HUDEP-2 (cell line): ENCODE measurements at regions not wholly inside any gene's neighbourhood (a gene's known extent, or its start where the extent isn't known, plus 50 kb on each side); places are given as distances from the start of the nearest gene placed in this dataset.
"Not testable (repeated sequence)": the region's sequence is repeated elsewhere in the genome, so short reads cannot be mapped to it uniquely, and the experiment has no call there.

Experiments used
- DNase-seq, 76 experiments: peaks; one replicate each; lab custom pipeline; 2025; ENCODE audit not compliant: unreplicated experiment in 76 of 76; lab: John Stamatoyannopoulos, UW

DNA sequence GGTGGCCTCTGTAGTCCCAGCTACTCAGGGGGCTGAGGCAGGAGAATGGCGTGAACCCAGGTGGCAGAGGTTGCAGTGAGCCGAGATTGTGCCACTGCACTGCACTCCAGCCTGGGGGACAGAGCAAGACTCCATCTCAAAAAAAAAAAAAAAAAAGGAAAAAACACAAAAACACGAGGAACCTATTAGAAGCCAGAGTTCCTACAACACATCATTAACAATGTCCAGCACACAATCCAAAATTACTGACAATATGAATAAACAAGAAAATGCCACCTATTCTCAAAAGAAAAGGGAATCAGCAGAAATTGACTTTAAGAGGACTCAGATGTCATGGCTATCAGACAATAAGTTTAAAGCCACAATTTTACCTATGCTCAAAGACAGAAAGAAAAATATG lies 57.3 kb upstream of the HS3ST3A1 start:
- not testable (repeated sequence) for DNase-seq

DNA sequence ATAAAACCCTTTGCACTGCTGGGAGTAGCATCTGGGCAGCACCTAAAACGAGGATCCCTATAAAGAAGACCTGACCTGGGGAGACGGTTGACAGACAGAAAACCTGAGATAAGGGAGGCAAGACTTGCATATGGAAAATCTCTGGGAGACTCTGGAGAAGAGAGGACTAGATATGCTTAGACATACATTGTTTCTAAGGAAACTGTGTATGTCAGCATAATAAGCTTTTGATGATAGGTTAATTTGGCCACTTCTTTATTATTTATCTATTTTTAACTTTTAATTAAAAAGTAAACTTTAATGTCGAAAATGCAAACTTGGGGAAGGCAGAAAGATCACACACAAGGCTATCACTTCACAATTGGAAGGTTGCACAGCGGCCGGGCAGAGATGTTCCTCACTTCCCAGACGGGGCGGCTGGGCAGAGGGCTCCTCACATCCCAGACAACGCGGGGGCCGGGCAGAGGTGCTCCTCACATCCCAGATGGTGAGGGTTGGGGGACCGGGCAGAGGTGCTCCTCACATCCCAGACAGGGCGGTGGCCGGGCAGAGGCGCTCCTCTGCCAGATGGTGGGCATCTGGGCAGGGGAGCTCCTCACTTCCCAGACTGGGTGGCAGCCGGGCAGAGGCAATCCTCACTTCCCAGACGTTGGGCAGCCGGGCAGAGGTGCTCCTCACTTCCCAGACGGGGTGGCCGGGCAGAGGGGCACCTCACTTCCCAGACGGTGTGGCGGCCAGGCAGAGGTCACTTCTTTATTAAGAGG lies 64.3 kb upstream of the HS3ST3A1 start:
- no peak for DNase-seq

DNA sequence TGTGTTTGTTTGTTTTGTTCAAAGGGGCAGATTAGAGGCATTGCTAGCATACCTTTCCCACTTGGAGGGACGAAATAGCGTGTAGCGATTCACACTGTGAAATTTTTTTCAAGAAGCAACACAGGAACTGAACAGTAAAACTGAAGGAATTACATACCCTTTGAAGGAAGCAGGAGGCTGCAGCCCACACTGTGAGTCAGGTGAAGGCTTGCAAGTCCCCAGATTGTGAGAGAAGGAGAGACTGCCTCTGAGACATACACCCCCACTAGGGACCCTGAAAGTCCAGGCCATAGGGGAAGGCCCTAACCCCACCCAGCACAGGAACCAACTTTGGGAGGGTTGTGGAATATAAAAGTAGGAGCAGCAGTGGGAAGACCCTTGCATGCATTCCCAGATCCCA lies 69.6 kb upstream of the HS3ST3A1 start:
- DNase-seq: no peak

DNA sequence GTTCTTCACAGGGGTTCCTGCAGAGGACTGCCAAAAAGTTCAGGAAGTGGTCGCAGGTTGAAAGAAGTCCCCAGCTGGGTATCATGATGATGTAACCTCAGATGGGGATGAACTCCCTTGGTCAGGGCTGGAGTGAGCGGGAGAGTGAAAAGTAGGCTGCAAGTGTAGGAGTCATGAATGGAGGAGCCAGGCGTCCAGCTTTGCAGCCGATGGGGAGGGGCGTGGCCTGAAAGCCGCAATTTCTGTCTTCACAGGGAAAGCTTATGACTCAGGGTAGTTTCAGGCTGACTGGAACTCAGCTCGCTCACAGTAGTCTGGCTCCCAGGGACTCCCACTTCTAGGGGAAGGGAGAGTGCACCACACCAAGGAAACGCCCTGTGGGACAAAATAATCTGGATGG lies 70.0 kb upstream of the HS3ST3A1 start:
- DNase-seq: no peak

DNA sequence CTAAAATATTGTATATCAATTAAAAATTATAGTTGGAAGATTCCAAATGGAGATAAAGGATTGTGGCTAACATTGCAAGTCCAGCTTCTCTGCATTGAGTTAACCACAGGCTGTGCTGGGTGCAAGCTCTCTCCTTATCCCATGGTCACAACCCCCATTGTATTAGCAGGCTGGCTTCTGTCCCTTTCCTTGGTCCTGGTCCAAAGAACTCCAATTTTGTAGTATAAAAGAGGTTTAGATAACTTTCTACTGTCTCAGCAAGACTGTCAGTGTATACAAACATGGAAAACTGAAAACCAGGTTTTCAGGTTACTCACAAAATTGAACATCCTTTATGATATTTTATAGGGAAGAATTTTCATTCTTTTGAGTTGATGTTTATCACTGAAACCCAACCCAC lies 76.6 kb upstream of the HS3ST3A1 start:
- DNase-seq: no peak

DNA sequence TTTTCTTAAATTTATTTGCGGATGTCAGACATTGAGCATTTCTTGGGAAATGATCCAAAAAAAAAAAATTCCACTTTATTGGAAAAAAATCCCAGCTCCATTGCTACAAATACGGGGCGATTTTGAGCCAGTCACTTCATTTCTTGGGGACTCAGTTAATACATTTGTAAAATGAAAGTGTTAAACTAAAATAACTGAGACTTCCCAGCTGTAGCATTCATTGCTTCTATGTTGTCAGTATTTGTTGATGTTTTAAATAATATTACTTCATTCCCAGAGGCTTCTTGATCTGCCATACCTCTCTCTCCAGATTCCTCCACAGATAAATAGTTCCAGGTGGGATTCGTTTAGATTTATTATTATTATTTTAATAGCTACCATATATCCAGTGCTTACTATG lies 77.1 kb upstream of the HS3ST3A1 start:
- DNase-seq: no peak

DNA sequence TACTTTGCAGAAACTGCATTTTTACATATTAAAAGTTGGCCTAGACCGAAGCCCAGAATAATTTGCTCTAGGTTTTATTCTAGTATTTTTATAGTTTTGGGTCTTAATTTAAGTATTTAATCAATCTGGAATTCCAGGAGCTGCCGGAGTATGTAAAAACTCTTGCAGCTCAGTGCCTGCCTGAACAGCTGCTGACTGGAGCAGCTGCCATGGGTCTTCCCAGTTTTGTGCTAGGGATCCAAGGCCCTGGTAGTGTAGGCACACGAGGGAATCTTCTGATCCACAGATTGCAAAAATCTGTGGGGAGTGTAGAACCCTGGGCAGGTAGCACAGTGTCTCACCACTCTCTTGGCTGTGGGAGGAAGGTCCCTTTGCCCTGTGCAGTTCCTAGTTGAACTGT lies 87.0 kb upstream of the HS3ST3A1 start:
- no peak for DNase-seq

DNA sequence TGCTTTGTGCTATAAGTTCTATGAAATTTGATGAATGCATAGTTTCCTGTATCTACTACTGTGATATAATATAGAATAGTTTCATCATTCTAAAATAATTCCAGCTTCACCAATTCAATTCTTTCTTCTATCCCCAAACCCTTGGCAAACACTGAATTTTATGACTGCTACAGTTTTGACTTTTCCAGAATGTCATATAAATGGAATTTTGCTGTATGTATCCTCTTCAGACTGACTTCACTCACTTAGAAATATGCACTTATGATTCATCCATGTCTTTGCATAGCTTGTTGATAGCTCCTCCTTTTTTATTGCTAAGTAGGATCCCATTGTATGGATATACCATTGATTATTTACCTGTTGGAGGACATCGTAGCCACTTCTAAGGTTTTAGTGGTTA lies 89.1 kb upstream of the HS3ST3A1 start:
- no peak for DNase-seq

DNA sequence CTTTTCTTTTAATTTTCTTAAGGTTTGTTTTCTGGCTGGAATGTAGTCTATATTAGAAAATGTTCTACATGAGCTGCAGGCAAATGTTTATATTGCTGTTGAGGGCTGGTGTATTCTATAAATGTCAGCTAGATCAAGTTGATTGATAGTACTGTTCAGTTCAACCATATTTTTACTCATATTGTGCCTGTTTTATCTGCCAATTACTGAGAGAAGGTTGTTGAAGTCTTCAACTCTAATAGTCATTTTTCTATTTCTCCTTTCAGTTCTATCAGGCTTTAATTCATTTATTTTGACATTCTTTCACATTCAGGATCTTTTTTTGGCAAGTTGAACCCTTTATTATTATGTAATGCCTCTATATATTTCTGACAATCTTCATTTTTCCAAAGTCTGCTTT lies 93.2 kb upstream of the HS3ST3A1 start:
- no peak for DNase-seq

DNA sequence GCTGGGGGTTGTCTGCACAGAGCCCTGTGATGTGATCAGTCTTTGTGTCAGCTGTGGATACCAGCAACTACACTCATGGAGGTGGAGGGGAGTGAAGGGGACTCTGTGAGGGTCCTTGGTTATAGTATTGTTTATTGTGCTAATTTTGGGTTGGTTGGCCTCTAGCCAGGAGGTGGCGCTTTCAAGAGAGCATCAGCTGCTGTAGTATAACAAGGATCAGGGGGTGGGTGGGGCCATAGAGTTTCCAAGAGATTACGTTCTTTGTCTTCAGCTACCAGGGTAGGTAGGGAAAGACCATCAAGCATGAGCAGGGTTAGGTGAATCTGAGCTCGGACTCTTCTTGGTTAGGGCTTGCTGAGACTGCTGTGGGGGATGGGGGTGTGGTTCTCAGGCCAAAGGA lies 97.1 kb upstream of the HS3ST3A1 start:
- no peak for DNase-seq

DNA sequence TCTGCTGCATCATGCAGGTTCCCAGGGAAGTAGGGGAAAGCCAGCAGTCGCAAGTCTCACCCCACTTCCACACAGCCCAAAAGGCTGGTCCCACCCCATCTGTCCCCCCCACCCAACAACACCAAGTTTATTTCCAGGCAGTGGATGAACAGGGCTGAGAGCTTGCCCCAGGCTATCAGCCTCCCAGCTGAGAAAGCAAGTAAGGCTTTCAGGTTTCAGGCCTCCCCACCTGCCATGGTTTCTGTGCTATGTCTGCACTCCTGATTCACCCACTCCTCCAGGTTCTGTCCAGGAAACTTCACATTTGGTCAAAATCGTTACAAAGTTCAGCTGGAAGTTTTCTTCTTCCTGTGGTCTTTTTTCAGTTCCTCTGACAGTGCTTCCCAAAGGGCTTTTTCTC lies 97.5 kb upstream of the HS3ST3A1 start:
- DNase-seq: no peak

DNA sequence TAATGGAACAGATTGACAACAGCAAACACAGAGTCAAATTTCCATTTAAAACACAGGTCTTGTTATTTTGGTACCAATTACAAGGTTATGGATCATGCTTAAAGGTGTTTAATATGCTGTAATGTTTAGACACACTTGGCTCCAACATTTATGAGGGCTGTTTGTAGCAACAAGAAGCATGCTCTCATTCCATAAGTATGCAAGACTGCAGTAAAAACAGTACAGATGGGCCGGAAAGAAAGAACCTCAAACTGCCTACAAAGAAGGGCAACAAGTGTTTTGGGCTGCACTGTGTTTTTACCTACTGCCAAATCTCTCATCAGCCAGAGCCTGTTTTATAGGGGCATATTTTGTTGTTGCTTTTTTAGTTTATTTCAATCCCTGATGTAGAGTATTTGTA lies 100.5 kb upstream of the HS3ST3A1 start:
- no peak for DNase-seq

DNA sequence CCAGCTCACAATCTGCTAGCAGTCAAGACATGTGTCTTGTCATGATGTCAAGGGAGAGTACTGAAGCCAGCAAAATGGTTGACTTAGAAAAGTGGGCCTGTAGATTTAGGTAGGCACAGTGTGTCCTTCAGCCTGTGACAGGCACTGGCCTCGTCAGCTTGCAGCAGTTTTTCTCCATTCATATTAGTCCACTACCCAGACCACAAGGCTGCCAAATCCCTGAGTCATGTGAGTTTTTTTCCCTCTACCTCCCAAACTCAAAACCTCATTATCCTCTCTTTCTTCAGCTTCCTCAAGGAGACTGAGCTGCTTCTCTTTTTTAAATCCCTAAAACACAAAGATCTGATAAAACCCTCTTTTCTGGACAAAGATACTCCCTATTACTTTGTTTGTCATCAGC lies 102.6 kb upstream of the HS3ST3A1 start:
- DNase-seq: no peak

DNA sequence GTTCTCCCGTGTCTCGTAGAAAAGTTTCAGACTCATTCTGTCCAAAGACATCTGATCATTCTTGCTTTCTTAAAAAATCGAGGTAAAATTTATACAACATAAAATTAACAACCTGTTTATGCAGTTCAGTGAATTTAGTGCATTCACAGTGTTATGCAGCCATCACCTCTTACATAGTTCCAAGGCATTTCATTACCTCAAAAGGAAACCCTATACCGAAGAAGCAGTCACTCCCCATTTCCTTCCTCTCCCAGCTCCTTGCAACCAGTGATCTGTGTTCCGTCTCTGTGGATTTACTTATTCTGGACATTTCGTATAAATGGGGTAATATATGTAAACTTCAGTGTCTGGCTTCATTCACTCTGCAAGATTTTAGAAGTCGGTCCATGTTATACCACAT lies 103.5 kb upstream of the HS3ST3A1 start:
- DNase-seq: no peak

DNA sequence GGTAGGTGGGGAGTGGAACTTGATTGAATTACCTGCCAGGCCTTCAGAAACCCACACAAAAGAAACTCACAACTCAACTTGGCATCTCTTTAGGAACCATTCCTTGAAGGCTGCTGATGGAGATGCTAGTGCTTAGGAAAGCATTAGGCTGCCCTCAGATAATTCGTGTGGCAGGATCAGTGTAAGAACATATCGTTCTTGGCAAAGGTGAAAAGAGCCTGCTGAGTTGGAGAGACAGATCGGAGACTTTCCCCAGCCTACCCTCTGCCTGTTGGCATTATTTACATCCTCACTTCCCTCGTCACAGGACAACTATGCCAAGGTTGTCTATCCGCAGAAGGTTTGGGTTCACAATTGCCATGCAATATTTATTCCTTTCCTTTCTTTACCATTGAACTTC lies 120.0 kb upstream of the HS3ST3A1 start:
- no peak for DNase-seq

DNA sequence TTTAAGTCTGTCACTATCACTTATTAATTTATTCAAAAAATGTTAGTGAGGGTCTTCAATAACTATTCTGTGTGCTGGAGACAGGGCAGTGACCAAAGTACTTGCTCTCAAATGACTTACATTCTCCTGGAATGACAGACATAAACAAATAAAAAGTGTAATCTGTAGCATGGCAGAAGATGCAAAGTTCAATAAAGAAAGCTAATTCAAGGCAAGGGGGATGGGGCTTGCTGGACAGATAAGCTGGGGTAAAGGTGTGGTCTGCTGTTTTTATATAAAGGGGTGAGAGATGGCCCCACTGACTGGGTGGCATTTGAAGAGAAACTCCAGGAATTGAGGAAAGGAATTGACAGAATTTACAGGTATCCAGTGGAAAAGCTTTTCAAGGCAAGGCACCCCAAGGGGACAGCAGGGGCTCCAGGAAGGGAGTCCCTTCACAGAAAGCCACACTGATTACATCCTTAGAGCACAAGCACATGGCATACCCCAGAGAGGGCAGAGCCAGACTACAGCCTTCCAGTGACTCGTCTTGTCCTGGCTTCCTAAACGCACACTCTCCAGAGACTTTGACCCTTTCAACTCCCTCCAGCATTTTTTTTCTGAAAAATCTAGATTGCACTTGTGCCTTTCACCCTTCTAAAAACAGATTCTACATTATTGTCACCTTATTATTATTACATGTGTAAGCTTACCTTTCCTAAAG lies 123.7 kb upstream of the HS3ST3A1 start:
- DNase-seq: no peak

DNA sequence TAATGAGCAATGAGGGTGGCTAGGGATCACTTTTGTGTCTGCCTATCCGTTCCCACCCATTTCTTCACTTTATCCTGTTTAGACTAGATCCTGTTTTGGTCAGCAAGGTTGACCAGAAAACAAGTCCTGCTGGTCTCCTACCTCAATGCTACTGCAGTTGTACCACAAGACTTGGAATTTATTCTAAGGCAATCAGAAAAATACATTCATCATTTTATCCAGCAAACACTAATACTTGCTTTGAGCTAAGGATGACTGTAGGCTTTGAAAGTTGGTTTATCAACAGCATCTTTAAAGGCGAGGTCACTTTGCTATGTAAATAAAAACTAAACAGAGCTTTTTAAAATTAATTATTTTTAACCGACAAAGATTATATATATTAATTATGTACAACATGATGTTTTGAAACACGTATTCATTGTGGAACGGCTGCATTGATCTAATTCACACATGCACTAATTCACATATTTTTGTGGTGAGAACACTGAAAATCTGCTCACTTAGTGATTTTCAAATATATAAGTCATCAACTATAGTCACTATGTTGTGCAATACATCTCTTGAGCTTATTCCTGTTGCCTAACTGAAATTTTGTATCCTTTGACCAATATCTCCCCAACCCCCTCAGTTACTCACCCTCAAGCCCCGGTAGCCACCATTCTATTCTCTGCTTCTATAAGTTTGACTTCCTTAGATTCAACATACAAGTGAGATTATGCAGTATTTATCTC lies 125.9 kb upstream of the HS3ST3A1 start:
- no peak for DNase-seq

DNA sequence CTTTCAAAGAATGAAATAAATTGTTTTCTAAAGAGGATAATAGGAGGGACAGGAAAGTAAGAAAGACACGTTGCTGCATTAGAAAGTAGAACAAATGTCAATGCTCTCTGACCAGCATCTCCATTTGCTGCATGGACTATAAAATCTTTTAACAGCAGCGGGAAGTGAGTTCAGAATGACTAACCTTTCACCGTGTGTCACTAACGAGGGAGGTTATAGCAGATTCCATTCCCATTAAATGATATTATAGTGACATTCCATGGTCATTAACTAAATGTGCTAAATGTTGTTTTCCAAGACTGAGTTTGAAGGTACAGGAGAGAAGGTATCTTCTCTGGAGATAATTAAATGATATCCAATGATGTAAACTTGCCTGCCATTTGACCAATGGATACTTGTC lies 127.1 kb upstream of the HS3ST3A1 start:
- no peak for DNase-seq

DNA sequence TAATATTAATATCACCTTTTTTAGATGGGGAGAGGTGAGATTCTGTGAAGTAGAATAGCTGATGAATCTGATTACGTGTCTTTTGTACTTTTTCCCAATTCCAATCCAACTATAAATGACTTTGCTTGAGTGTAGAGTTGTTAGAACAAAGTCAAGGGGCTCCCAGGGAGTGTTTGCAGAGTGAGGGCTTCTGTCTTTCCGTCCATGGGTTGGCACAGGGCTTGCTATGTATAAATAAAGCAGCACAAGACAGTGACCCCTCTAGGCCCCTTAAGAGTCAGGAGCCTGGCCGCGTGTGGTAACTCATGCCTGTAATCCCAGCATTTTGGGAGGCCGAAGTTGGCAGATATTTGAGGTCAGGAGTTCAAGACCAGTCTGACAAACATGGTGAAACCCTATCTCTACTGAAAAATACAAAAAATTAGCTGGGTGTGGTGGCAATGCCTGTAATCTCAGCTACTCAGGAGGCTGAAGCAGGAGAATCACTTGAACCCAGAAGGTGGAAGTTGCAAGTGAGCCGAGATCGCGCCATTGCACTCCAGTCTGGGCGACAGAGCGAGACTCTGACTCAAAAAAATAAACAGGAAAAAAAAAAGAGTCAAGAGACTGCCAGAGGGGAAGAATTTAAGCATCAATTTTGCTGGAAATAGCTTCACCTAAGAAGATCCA lies 127.9 kb upstream of the HS3ST3A1 start:
- no peak for DNase-seq

DNA sequence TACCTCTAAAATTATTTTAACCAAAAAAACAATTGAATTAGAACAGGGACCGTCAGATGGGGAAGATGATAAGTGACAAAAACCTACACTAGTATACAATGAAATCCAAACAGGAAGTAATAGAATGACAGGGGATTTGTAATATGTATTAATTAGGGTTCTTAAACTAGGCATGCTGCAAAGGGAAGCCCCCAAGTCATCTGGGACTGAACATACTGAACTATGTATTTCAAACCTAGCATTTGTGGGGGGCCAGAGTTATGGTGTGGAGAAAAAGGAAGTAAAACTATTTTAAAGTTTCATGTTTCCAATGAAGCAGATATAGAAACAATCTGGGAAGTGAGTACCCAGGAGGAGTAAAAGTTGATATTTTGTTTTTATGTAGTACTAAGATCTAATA lies 133.2 kb upstream of the HS3ST3A1 start:
- no peak for DNase-seq

DNA sequence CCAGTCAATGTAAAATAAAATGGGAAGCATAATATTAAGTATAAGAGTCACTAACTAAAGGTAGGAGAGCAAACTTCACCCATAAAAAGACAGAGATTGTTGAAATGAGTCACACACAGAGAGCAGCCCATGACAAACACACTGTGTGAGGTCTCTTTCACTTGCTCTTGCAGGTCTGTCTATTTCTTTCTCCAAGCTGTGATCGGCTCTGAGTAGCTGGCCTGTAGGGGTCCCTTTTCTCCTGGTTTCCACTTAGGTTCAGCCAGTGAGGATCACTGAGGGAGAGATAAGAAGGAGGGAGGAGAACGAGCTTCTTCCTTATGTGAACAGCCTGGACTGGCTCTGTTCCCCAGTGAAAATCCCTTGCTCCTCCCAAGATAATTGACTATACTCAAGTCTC lies 133.7 kb upstream of the HS3ST3A1 start:
- DNase-seq: peak in 1 of 76 experiments; percentile 3
